Activated CD4-positive, alpha-beta T cell treated with anti-CD3 and anti-CD28 coated beads, Interleukin-2, amount 50 U/mL, for 4 hours (primary cell): ENCODE measurements at regions not wholly inside any gene's neighbourhood (a gene's known extent, or its start where the extent isn't known, plus 50 kb on each side); places are given as distances from the start of the nearest gene placed in this dataset.

ENCODE experiments used
- DNase-seq, 2 experiments: peaks; one replicate each; pipeline ENCODE4 v3.0.0-alpha.2; 2020

- DNase-seq = no peak
These were observed 58.0 kb upstream of the ZNF536 start for GRCh38 chr19:30314056-30314804.

DNA sequence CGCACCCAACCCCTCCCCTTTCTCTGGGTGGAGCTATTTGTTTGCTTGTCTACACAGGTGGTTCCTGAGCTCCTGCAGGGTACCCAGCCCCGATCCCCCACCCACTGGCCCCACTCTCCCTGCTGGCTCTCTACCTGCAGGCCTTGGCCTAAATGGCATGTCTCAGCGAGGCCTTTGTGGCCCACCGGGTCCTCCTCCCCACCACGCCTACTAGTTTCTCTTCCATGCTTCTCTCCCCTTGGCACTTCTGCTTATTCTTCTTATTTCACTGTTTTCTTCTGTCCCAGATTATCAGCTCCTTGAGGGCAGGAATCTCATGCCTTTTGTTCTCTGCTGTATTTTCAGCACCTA, 57.4 kb upstream of the ZNF536 start:
- no peak for DNase-seq

DNA sequence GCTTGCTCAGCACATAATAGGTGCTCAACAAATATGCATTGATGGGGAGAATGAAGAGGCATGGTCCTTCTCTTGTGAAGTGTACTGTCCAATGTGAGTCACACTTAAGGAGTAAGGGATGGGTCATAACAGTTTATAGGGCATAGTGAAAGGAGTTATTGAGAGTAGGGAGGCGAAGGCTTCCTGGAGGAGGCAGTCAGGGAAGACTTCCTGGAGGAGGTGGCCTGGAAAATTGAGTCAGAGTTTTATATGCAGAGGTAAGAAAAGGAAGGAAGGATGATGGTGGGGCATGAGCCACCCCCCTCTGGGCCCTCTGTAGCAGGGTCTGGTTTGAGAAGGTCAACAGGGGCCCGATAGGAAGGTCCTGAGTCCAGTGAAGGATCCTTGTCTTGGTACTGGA, 57.0 kb upstream of the ZNF536 start:
- DNase-seq = no peak

GRCh38 chr19:30316000-30316491, 56.1 kb upstream of the ZNF536 start:
- no peak for DNase-seq

- DNase-seq = no peak
These were observed 55.6 kb upstream of the ZNF536 start for GRCh38 chr19:30316560-30317106.

DNA sequence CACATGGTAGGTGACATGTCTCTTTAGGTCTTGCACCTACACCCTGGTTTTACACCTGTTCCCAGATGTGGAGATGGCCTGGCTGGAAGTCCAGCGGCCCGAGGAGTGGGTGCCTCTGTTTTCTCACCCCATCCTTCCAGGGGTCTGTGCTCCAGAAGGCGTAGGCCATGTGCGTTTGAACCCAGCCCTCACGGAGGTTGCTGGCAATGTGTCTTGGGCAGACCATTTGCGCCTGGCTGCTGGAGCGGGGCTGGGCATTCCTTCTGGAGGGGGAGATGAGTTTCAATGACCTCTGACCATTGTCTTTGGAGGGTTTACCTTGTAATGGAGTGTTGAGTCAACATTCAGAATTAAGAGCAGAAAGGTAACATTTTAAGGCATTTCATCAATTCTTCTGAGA, 54.8 kb upstream of the ZNF536 start:
- no peak for DNase-seq

DNA sequence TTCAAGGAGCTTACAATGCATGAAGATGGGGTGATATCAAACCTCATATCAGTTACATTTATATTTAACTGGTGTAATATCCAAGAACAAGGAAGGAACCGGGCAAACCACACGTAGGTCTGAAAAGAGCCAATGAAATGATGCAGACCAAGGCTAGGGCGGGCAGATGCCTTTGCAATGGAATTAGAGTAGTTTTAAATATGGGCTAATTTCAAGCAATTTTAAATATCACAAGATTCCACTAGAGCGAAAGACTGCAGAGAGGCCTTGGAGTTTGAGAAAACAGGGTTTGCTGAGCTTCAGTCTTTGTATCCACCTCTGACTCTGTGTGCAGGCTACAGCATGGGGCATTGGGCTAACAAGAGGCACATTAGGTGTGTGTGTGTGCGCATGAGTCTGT, 53.9 kb upstream of the ZNF536 start:
- DNase-seq = no peak

GRCh38 chr19:30318936-30319335, 53.2 kb upstream of the ZNF536 start:
- DNase-seq = no peak

GRCh38 chr19:30319411-30319810, 52.8 kb upstream of the ZNF536 start:
- DNase-seq = no peak

- DNase-seq = no peak
These were observed 52.3 kb upstream of the ZNF536 start for GRCh38 chr19:30319876-30320275.

DNA sequence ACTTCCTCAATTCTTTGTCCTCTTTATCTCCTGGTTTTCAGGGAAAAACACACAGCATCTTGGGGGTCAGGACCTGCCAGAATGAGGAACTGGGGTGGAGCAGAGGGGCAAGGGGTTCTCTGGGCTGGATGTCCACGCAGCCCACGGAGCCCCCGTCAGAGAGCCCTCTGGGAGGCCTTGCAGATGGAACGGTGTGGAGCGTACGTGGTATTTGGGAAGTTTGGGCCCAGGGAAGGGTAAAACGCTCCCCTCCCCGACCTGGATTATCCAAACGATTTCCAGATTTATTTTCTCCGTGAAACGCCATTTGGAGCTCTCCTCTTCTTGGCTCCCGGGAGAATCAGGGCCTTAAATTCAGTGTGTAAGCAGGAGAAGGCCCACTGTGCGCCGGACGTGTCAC, 51.7 kb upstream of the ZNF536 start:
- DNase-seq = no peak

DNA sequence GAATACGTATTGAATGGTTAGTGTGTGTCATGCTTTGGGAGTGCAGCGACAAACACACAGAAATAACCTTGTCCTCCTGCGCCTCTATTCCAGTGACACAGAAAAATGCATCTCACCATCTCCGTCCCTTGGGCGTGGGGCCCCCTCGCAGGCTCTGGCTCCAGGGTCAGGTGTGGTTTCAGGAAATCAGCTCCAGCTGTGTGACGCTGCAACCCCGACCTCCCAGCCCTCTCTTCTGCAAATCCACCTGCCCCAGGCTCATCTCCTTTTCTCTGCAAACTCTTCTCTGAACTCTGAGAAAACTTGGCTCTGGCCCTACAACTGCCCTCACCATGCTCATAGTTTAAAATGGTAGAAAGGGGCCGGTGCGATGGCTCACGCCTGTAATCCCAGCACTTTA, 51.3 kb upstream of the ZNF536 start:
- no peak for DNase-seq
